ENCODE measurements at regions not wholly inside any gene's neighbourhood (a gene's known extent, or its start where the extent isn't known, plus 50 kb on each side); places are given as distances from the start of the nearest gene placed in this dataset.
"Not testable (repeated sequence)": the region's sequence is repeated elsewhere in the genome, so short reads cannot be mapped to it uniquely, and the experiment has no call there.

DNA sequence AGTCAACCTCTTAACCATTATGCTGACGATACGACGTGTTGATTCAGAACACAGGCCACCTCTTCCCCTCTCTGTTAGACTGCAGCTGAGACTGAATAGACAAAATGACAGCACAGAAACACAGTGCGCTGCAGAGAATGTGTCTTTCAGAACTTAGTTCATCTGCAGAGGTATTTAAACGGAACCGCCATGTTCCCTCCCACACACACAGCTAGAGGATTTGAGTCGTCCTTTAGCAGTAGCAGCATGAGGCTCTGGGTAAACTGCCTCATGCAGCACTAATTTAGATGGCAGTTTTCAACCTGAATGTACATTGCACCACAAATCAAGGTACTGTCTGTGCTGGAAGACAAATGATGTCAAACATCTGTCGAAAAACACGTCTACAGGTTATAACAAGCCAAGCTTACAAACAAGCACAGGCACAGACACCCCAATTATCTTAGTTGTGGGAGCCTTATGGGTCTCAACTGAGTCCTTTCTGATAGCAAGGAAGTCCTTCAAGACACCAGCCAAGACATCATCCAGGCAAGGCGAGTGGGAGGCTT, 76.6 kb upstream of the LRRC4C start:
- Histone ChIP-seq H3K27me3 (ENCODE audit: control insufficient read depth, insufficient read depth, low read length) (no peaks in the 10 kb centered on the region), H3K4me3 (ENCODE audit: low read length) (no peak overlapping the region), H3K4me1 (ENCODE audit: control insufficient read depth, insufficient read depth, low read length) (no peaks in the 10 kb centered on the region), H3K36me3 (ENCODE audit: control insufficient read depth, insufficient read depth, low read length) (no peaks in the 10 kb centered on the region), H3K9me3 (ENCODE audit: control insufficient read depth, insufficient read depth, low read length) (peaks cover 7% of the 10 kb centered on the region), H3K27ac (ENCODE audit: low read length) (no peak overlapping the region)
- ATAC-seq: no peak
- H3K9me3 Mint-ChIP-seq: peaks cover 6 to 20% of the 10 kb centered on the region in 2 donors
- H3K4me1 Mint-ChIP-seq: no peaks in the 10 kb centered on the region
- TF ChIP-seq, protein P1, sequence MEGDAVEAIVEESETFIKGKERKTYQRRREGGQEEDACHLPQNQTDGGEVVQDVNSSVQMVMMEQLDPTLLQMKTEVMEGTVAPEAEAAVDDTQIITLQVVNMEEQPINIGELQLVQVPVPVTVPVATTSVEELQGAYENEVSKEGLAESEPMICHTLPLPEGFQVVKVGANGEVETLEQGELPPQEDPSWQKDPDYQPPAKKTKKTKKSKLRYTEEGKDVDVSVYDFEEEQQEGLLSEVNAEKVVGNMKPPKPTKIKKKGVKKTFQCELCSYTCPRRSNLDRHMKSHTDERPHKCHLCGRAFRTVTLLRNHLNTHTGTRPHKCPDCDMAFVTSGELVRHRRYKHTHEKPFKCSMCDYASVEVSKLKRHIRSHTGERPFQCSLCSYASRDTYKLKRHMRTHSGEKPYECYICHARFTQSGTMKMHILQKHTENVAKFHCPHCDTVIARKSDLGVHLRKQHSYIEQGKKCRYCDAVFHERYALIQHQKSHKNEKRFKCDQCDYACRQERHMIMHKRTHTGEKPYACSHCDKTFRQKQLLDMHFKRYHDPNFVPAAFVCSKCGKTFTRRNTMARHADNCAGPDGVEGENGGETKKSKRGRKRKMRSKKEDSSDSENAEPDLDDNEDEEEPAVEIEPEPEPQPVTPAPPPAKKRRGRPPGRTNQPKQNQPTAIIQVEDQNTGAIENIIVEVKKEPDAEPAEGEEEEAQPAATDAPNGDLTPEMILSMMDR (IDR thresholded peaks at IDR 0.05): no peak
- no peak overlapping the region for H3K27ac Mint-ChIP-seq
- no peak for DNase-seq
- H3K36me3 Mint-ChIP-seq: no peaks in the 10 kb centered on the region
- no peak overlapping the region for H3K4me3 Mint-ChIP-seq
- intact Hi-C loops (cut with micrococcal nuclease): no loop called here
- WGBS (ENCODE audit: insufficient coverage): 86% methylated on average over 10 of the region's 10 CpGs
- no peaks in the 10 kb centered on the region for H3K27me3 Mint-ChIP-seq (ENCODE audit: low read depth in 2 of 2)

DNA sequence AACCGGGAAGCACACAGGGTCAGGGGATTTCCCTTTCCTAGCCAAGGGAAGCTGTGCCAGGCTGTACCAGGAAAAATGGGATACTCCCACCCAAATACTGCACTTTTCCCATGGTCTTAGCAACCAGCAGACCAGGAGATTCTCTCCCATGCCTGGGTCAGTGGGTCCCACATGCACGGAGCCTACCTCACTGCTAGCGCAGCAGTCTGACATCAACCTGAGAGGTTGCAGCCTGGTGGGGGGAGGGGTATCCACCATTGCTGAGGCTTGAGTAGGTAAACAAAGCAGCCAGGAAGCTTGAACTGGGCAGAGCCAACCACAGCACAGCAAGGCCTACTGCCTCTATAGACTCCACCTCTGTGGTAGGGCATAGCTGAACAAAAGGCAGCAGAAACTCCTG, 85.5 kb upstream of the LRRC4C start:
- intact Hi-C loops (cut with micrococcal nuclease); H3K27ac ChIP-seq (ENCODE audit: low read length); H3K4me1 ChIP-seq (ENCODE audit: control insufficient read depth, insufficient read depth, low read length); H3K4me3 Mint-ChIP-seq; H3K36me3 ChIP-seq (ENCODE audit: control insufficient read depth, insufficient read depth, low read length); H3K27ac Mint-ChIP-seq; H3K4me3 ChIP-seq (ENCODE audit: low read length); DNase-seq; ATAC-seq; H3K9me3 ChIP-seq (ENCODE audit: control insufficient read depth, insufficient read depth, low read length); H3K4me1 Mint-ChIP-seq; H3K27me3 Mint-ChIP-seq (ENCODE audit: low read depth in 2 of 2); H3K27me3 ChIP-seq (ENCODE audit: control insufficient read depth, insufficient read depth, low read length): not testable (repeated sequence)
- WGBS (ENCODE audit: insufficient coverage): 99% methylated on average over 3 of the region's 3 CpGs
- H3K9me3 Mint-ChIP-seq: peaks cover 12 to 30% of the 10 kb centered on the region in 2 donors
- peaks cover 23% of the 10 kb centered on the region for H3K36me3 Mint-ChIP-seq

DNA sequence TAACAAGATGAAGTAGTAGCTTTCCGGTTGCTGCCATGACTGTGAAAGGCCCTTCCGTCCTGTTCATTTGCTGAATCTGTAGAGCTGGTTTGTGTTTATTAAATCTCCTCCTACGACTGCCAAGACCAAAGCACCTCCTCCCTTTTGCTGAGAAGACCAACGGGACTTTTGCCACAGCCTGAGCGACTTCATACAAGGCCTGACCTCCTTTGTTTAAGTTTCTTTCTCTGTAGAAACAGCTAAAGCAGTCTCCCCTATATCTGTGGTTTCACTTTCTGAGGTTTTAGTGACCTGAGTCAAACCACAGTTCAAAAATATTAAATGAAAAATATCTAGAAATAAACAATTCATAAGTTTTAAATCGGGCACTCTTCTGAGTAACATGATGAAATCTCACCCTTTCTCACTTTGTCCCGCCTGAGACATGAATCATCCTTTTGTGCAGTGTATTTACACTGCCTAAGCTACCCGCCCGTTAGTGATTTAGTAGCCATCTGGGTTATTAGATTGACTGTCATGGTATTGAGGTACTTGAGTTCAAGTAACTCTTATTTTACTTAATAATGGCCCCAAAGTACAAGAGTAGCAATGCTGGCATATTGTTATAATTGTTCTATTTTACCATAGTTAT, 119.1 kb upstream of the LRRC4C start:
- intact Hi-C loops (cut with micrococcal nuclease): no loop called here
- TF ChIP-seq, protein P1 (IDR thresholded peaks at IDR 0.05): no peak

DNA sequence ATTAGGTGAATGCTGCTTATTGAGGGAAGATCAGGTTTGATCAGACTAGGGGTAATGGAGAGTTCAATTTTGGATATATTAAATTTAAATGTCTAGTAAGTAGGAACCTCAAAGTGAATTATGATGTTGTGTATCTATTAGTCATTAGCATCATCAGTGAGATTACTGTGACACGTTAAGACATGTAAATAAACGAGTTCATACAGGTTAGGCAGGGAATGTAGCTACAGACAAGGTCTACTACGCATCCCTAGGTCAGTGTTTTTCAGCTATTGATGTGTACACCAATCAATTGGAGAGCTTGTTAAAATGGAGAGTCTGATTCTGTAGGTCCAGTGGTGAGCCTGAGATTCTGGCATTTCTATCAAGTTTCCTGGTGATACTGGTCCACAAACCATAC, 120.1 kb upstream of the LRRC4C start:
- Mint-ChIP-seq H3K27me3 (ENCODE audit: low read depth in 2 of 2) (no peaks in the 10 kb centered on the region), H3K9me3 (peaks cover 15 to 32% of the 10 kb centered on the region in 2 donors), H3K4me1 (no peaks in the 10 kb centered on the region), H3K36me3 (peaks cover 15% of the 10 kb centered on the region), H3K4me3 (no peak overlapping the region), H3K27ac (no peak overlapping the region)
- TF ChIP-seq, protein P1 (IDR thresholded peaks at IDR 0.05): no peak
- Histone ChIP-seq H3K36me3 (ENCODE audit: control insufficient read depth, insufficient read depth, low read length) (no peaks in the 10 kb centered on the region), H3K9me3 (ENCODE audit: control insufficient read depth, insufficient read depth, low read length) (peaks cover 6% of the 10 kb centered on the region), H3K4me3 (ENCODE audit: low read length) (no peak overlapping the region), H3K27ac (ENCODE audit: low read length) (no peak overlapping the region), H3K4me1 (ENCODE audit: control insufficient read depth, insufficient read depth, low read length) (no peaks in the 10 kb centered on the region), H3K27me3 (ENCODE audit: control insufficient read depth, insufficient read depth, low read length) (no peaks in the 10 kb centered on the region)
- intact Hi-C loops (cut with micrococcal nuclease): no loop called here
- ATAC-seq: no peak
- WGBS (ENCODE audit: insufficient coverage): 77% methylated on average over 3 of the region's 3 CpGs
- DNase-seq: no peak

More for the DNA sequence above, 119.1 kb upstream of the LRRC4C start:
- Histone ChIP-seq H3K27ac (ENCODE audit: low read length) (no peak overlapping the region), H3K4me3 (ENCODE audit: low read length) (no peak overlapping the region), H3K9me3 (ENCODE audit: control insufficient read depth, insufficient read depth, low read length) (peaks cover 3% of the 10 kb centered on the region), H3K4me1 (ENCODE audit: control insufficient read depth, insufficient read depth, low read length) (no peaks in the 10 kb centered on the region), H3K27me3 (ENCODE audit: control insufficient read depth, insufficient read depth, low read length) (no peaks in the 10 kb centered on the region), H3K36me3 (ENCODE audit: control insufficient read depth, insufficient read depth, low read length) (no peaks in the 10 kb centered on the region)
- ATAC-seq (no peak), DNase-seq (no peak)
- H3K4me3 Mint-ChIP-seq: no peak overlapping the region
- 80% methylated on average over 6 of the region's 9 CpGs for WGBS (ENCODE audit: insufficient coverage)
- no peak overlapping the region for H3K27ac Mint-ChIP-seq
- H3K36me3 Mint-ChIP-seq: peaks cover 15% of the 10 kb centered on the region
- H3K9me3 Mint-ChIP-seq: peaks cover 14 to 29% of the 10 kb centered on the region in 2 donors
- no peaks in the 10 kb centered on the region for H3K27me3 Mint-ChIP-seq (ENCODE audit: low read depth in 2 of 2)
- H3K4me1 Mint-ChIP-seq: no peaks in the 10 kb centered on the region

Data from natural killer cell (primary cell).